CD4-positive, alpha-beta T cell treated with Interleukin-4 for 4 hours (primary cell): ENCODE measurements at regions not wholly inside any gene's neighbourhood (a gene's known extent, or its start where the extent isn't known, plus 50 kb on each side); places are given as distances from the start of the nearest gene placed in this dataset.
"Not testable (repeated sequence)": the region's sequence is repeated elsewhere in the genome, so short reads cannot be mapped to it uniquely, and the experiment has no call there.

Source experiments
- DNase-seq: peaks from one replicate; pipeline ENCODE4 v3.0.0-alpha.2; 2020

DNA sequence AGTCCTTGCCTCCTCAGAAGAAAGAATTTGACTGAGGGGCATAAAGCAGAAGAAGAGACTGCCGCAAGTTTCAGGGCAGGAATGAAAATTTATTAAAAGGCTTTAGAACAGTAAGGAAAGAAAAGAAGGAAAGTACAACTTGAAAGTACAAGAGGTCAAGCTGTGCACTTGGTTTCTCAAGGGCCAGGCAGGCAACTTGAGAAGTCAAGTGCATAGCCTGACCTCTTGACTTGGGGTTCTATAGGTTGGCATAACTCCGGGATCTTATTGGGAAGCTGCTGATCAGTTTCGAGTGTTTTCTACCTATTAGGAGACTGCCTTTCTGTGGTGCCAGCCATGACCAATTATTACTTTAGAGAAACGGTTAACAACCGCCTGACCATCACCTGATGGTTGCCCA is 237.0 kb upstream of the RGS17 start:
- DNase-seq = no peak

DNA sequence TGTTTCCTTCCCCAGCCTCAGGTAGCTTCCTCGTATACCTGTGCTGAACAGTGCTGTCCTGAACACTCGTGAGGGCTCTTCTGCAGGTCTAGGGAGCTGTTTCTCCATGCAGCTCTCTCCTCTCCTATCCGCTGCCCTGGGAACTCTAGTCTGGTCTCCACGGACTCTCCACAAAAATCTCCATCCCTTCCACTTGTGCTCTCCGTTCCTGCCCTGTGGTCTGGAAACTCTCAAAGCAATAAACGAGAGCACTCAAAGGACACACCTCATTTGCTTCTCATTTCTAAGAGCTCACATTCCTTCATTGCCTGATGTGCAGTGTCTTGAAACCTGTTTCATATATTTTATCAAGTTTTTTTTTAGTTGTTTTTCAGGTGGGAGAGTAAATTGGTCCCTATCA is 235.9 kb upstream of the RGS17 start:
- no peak for DNase-seq

GRCh38 chr6:153357391-153357790 is 226.3 kb upstream of the RGS17 start:
- no peak for DNase-seq

DNA sequence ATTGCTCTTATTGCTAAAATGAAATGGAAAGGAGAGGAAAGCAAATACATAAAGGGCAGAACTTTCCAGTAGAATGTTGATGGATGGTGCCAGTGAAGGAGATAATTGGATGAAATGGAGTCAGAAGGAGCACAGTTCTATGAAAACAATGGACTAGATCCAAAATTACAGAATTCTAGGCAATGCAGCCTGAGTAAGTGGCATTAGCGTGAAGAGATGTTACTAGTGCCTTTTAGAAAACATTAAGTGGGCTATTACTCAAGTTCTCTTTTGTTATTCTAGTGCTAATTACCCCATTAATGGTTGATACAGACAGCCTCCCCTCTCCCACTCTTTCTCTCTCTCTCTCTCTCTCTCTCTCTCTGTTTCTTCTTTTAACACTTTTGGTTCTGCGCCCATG is 209.5 kb upstream of the RGS17 start:
- DNase-seq = no peak

DNA sequence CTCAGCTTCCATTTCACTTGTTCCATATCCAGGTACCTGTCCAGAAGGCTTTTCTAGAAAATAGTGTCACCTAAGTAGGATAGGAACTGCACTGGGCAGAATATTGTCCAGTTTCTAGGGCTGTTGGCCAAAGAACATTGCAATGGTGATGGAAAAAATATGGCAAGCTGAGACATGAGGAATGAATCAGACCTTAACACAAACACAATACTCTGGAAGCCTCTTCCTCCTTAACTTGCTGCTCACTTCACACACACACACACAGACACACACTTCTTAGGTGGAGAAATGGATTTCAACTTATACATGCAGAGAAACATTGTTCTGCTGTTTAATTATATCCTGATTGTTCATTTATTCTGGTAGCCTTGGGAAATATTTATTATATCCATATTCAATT is 203.0 kb upstream of the RGS17 start:
- no peak for DNase-seq

GRCh38 chr6:153331221-153331620 is 200.1 kb upstream of the RGS17 start:
- not testable (repeated sequence) for DNase-seq

- no peak for DNase-seq
Measured at GRCh38 chr6:153328194-153328593, 197.1 kb upstream of the RGS17 start.

DNA sequence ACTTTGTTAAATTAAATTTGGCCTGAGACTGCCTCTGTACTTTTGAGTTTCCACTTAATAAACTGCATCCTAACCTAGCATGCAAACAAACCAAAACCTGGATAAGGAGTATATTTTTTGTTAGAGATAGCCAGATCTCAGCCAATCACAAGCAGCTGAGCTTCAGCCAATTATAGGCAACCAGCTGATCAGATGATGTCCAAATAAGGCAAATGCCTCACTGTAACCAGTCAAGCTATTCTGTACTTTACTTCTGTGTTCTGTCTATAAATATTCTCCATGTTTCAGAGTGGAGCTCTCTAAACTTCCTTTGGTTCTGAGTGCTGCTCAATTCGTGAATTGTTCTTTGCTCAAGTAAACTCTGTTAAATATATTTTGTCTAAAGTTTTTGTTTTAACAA is 194.6 kb upstream of the RGS17 start:
- no peak for DNase-seq

- no peak for DNase-seq
Measured at GRCh38 chr6:153312634-153313033, 181.6 kb upstream of the RGS17 start.

- no peak for DNase-seq
Measured at GRCh38 chr6:153309651-153310050, 178.6 kb upstream of the RGS17 start.

DNA sequence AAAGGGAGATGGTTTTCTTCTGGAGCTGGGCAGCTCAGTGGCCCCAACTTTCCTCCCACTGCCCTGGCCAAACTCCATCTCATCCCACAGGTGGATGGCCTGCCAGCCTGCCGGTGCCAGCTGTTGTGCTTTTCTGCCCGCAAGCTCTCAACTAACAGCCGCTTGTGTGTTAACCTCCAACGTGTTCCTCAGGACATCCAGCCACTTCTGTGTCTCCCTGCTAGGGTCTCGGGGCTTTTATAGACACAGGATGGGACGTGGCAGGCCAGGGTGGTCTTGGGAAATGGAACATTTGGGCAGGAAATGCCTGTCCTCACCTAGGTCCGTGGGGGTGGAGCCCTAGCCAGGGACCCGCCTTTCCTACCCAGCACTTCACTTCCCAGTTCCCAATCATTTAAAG is 171.1 kb upstream of the RGS17 start:
- no peak for DNase-seq

GRCh38 chr6:153301602-153302001 is 170.5 kb upstream of the RGS17 start:
- no peak for DNase-seq

DNA sequence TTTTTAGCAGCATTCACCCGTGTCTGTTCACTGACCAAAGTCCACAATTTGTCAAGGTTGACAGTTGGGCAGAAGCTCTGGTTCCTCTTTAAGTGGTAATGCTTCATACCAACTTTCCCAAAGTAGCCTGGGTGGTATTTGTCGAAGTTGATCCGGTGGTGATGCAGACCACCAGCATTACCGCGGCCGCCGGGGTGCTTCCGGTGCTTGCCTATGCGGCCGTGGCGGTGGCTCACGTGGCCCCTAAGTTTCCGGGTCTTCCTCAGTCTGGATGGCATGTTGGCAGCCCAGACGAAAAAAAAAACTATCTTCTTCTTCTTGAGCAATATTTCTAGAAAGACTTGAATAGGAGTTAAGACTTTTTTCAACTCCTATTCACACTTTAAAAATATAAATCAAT is 151.4 kb upstream of the RGS17 start:
- DNase-seq = not testable (repeated sequence)

DNA sequence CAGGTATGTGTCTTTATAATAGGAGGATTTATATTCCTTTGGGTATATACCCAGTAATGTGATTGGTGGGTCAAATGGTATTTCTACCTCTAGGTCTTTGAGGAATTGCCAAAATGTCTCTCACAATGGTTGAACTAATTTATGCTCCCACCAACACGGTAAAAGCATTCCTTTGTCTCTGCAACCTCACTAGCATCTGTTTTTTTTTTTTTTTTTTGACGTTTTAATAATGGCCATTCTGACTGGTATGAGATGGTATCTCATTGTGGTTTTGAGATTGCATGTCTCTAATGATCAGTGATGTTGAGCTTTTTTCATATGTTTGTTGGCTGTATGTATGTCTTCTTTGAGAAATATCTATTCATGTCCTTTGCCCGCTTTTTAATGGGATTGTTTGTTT is 144.9 kb upstream of the RGS17 start:
- DNase-seq = no peak

- DNase-seq = no peak
Measured at GRCh38 chr6:153272201-153272980, 141.3 kb upstream of the RGS17 start.

- no peak for DNase-seq
Measured at GRCh38 chr6:153263489-153263888, 132.4 kb upstream of the RGS17 start.

DNA sequence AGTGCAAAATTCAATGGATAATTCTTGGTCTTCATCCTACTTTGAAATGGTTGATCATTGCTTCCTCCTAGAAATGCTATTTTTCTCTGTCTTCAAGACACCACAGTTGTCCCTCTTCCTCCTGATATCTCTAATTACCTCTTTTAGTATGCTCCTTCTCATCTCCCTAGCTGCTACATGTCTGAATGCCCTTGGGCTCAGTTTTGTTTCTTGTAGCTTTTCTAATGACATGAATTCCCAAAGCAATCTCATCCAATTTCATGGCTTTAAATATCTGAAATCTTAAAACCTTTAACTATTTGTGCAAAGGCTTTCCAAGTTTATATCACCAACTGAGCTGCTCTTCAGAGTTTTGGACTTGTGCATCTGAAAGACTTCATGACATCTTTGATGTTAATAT is 120.2 kb upstream of the RGS17 start:
- DNase-seq = no peak

- DNase-seq = no peak
Measured at GRCh38 chr6:153237670-153238069, 106.6 kb upstream of the RGS17 start.

- no peak for DNase-seq
Measured at GRCh38 chr6:153231048-153231646, 100.1 kb upstream of the RGS17 start.

- DNase-seq = no peak
Measured at GRCh38 chr6:153218184-153218792, 87.2 kb upstream of the RGS17 start.

DNA sequence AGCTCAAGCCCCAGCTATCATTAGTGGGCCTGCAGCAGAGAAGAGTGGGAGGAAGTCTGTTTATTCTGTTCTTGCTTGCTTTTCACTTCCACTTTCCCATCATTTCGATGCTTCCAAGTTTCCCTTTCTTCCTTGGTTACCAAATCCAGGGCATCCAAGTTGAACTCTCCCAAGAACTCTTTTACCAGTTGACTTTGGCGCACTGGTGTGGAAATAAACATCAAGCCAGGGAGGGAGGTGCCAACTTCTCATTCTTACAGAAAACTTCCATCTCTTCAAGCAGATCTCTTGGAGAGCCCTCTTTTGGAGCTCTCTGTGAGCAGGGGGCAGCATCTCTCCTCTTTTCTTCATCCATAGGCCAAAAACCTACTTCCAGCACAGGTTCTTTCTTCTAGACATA is 85.7 kb upstream of the RGS17 start:
- no peak for DNase-seq

GRCh38 chr6:153215242-153215641 is 84.2 kb upstream of the RGS17 start:
- DNase-seq = no peak

DNA sequence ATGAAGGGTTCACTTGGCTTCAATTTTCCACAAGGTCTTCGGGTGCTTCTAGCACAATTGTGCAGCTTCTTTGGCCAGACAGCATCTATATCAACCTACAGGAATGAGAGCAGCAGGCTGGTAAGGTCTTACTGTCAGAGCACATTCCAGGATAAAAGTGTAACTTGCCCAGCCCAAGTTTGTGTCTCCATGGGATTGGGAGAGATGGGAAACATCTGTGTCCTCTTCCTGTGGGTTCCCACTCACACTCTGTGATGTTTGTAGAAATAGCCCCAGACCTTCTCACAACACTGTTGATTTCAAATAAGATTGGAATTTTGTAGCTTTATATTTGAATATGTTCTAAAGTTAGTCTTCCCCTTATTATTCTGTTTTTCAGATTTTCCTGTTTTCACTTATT is 83.4 kb upstream of the RGS17 start:
- DNase-seq = no peak

GRCh38 chr6:153210083-153210482 is 79.0 kb upstream of the RGS17 start:
- no peak for DNase-seq

- DNase-seq = no peak
Measured at GRCh38 chr6:153208706-153209105, 77.6 kb upstream of the RGS17 start.
